Liver (tissue), 8 donors: ENCODE measurements at regions not wholly inside any gene's neighbourhood (a gene's known extent, or its start where the extent isn't known, plus 50 kb on each side); places are given as distances from the start of the nearest gene placed in this dataset.

Experiments used
- DNase-seq: peaks from one replicate; pipeline ENCODE4 v3.0.0-alpha.2; 2017; ENCODE audit warnings: low spot score
- H3K27ac ChIP-seq, 2 donors: one replicate each; pipeline ENCODE4 v1.7.0; 2013; ENCODE audit warnings: inconsistent platforms in 2 of 2, low read length in 2 of 2, control low read depth in 1 of 2, low read depth in 1 of 2, mild to moderate bottlenecking in 1 of 2
- H3K27me3 ChIP-seq, 4 donors: one replicate each; pipeline versions ENCODE4 v1.6.1 to v1.7.0; 2013; ENCODE audit warnings: low read length in 3 of 4, inconsistent platforms in 1 of 4, mild to moderate bottlenecking in 1 of 4, moderate library complexity in 1 of 4; ENCODE audit not compliant: control insufficient read depth in 4 of 4, insufficient read depth in 4 of 4
- H3K36me3 ChIP-seq, 4 donors: one replicate each; pipeline versions ENCODE4 v1.6.1 to v1.7.0; 2013; ENCODE audit warnings: low read length in 3 of 4, mild to moderate bottlenecking in 3 of 4, low read depth in 1 of 4, moderate library complexity in 1 of 4; ENCODE audit not compliant: control insufficient read depth in 4 of 4, insufficient read depth in 3 of 4
- H3K4me1 ChIP-seq, 4 donors: one replicate each; pipeline versions ENCODE4 v1.6.1 to v1.7.0; 2013; ENCODE audit warnings: low read length in 3 of 4, mild to moderate bottlenecking in 3 of 4, moderate library complexity in 1 of 4; ENCODE audit not compliant: control insufficient read depth in 4 of 4, insufficient read depth in 4 of 4
- H3K4me3 ChIP-seq, 3 donors: one replicate each; pipeline versions ENCODE4 v1.6.1 to v1.7.0; 2013; ENCODE audit warnings: low read length in 3 of 3, control low read depth in 1 of 3, low read depth in 1 of 3, mild to moderate bottlenecking in 1 of 3
- H3K9ac ChIP-seq, 2 donors: one replicate each; pipeline ENCODE4 v1.7.0; 2013; ENCODE audit warnings: low read length in 2 of 2, mild to moderate bottlenecking in 2 of 2, moderate library complexity in 2 of 2, control low read depth in 1 of 2, low read depth in 1 of 2
- H3K9me3 ChIP-seq, 4 donors: one replicate each; pipeline versions ENCODE4 v1.6.1 to v1.7.0; 2013; ENCODE audit warnings: low read length in 3 of 4; ENCODE audit not compliant: control insufficient read depth in 4 of 4
- ATF3 ChIP-seq: IDR thresholded peaks from 2 replicates; pipeline ENCODE4 v1.6.1; 2016; ENCODE audit warnings: antibody characterized with exemption
- CTCF ChIP-seq: fragments of 150-350 bp; IDR thresholded peaks from 2 replicates; pipeline ENCODE4 v1.5.1; 2017; ENCODE audit warnings: improper control_type of control experiment, low read depth, low read length; ENCODE audit not compliant: missing input control
- EGR1 ChIP-seq, 2 donors: IDR thresholded peaks; 2 replicates each; pipeline ENCODE4 v1.6.1; 2016 to 2018; ENCODE audit warnings: antibody characterized with exemption in 2 of 2, low read depth in 2 of 2
- FOXA1 ChIP-seq: IDR thresholded peaks from 2 replicates; pipeline ENCODE4 v1.6.1; 2016; ENCODE audit warnings: antibody characterized with exemption
- FOXA2 ChIP-seq: IDR thresholded peaks from 2 replicates; pipeline ENCODE4 v1.6.1; 2016; ENCODE audit warnings: antibody characterized with exemption
- GABPA ChIP-seq, 2 donors: IDR thresholded peaks in 1 of 2; conservative IDR thresholded peaks in 1 of 2; 2 replicates each; pipeline ENCODE4 v1.6.1; 2016; ENCODE audit warnings: antibody characterized with exemption in 2 of 2, mild to moderate bottlenecking in 1 of 2, moderate library complexity in 1 of 2
- HNF4A ChIP-seq, 2 donors: conservative IDR thresholded peaks; 2 replicates each; pipeline ENCODE4 v1.6.1; 2016; ENCODE audit warnings: antibody characterized with exemption in 2 of 2, mild to moderate bottlenecking in 2 of 2
- JUND ChIP-seq, 2 donors: IDR thresholded peaks; 2 replicates each; pipeline ENCODE4 v1.6.1; 2016; ENCODE audit warnings: antibody characterized with exemption in 2 of 2
- MAX ChIP-seq: IDR thresholded peaks from 2 replicates; pipeline ENCODE4 v1.6.1; 2016; ENCODE audit warnings: antibody characterized with exemption
- NR2F2 ChIP-seq: IDR thresholded peaks from 2 replicates; pipeline ENCODE4 v1.6.1; 2016; ENCODE audit warnings: antibody characterized with exemption
- RAD21 ChIP-seq, 2 donors: IDR thresholded peaks; 2 replicates each; pipeline ENCODE4 v1.6.1; 2016; ENCODE audit warnings: antibody characterized with exemption in 2 of 2, mild to moderate bottlenecking in 2 of 2
- REST ChIP-seq: IDR thresholded peaks from 2 replicates; pipeline ENCODE4 v1.6.1; 2016; ENCODE audit warnings: antibody characterized with exemption, mild to moderate bottlenecking
- RXRA ChIP-seq, 2 donors: IDR thresholded peaks; 2 replicates each; pipeline ENCODE4 v1.6.1; 2017 to 2018; ENCODE audit warnings: antibody characterized with exemption in 2 of 2, mild to moderate bottlenecking in 1 of 2
- SP1 ChIP-seq: IDR thresholded peaks from 2 replicates; pipeline ENCODE4 v1.6.1; 2018; ENCODE audit warnings: antibody characterized with exemption, mild to moderate bottlenecking
- TAF1 ChIP-seq: conservative IDR thresholded peaks from 2 replicates; pipeline ENCODE4 v1.6.1; 2016; ENCODE audit warnings: antibody characterized with exemption, mild to moderate bottlenecking
- YY1 ChIP-seq: IDR thresholded peaks from 2 replicates; pipeline ENCODE4 v1.6.1; 2016; ENCODE audit warnings: antibody characterized with exemption, mild to moderate bottlenecking
- ZBTB33 ChIP-seq: IDR thresholded peaks from 2 replicates; pipeline ENCODE4 v1.6.1; 2016; ENCODE audit warnings: antibody characterized with exemption
- WGBS: extraction: QIAGEN DNeasy Blood & Tissue Kit; methylation state at CpG from one replicate; pipeline ENCODE4 v1.1.7; 2013; 5-methylcytosine and 5-hydroxymethylcytosine counted together
- donor health status: healthy.
- donor health status: healthy.
- donor health status: healthy.
- donor health status: healthy.
- donor health status: healthy.

- TF ChIP-seq REST (no peak), RXRA (IDR thresholded peaks at IDR 0.05) (no peak), ZBTB33 (no peak), GABPA (IDR thresholded peaks at IDR 0.05 in 1 of 2, conservative IDR thresholded peaks at IDR 0.05 in 1 of 2) (no peak), ATF3 (no peak), RAD21 (IDR thresholded peaks at IDR 0.05) (no peak), HNF4A (conservative IDR thresholded peaks at IDR 0.05) (no peak), CTCF (no peak), SP1 (no peak), MAX (no peak), JUND (IDR thresholded peaks at IDR 0.05) (no peak), TAF1 (no peak), FOXA1 (no peak), EGR1 (IDR thresholded peaks at IDR 0.05; ENCODE audit: low read depth in 2 of 2) (no peak), YY1 (no peak), FOXA2 (no peak), NR2F2 (no peak)
- WGBS: 82% methylated on average over 2 of the region's 2 CpGs
- H3K4me1 ChIP-seq: peaks cover 0 to 4% (median under 1%) of the 10 kb centered on the region in 4 donors
Measured at GRCh38 chr4:151991884-151992167, 231.0 kb upstream of the GATB start.

More at GRCh38 chr4:151991884-151992167, 231.0 kb upstream of the GATB start:
- Histone ChIP-seq H3K27me3 (no peaks in the 10 kb centered on the region), H3K4me3 (no peak overlapping the region), H3K9ac (no peak overlapping the region), H3K27ac (no peak overlapping the region), H3K9me3 (peaks cover 0 to 2% (median 0%) of the 10 kb centered on the region in 4 donors), H3K36me3 (no peaks in the 10 kb centered on the region)
- no peak for DNase-seq
